ENCODE measurements at regions not wholly inside any gene's neighbourhood (a gene's known extent, or its start where the extent isn't known, plus 50 kb on each side); places are given as distances from the start of the nearest gene placed in this dataset.

GRCh38 chr22:49269928-49270327 is 557.7 kb downstream of the BRD1 start:
- no peak overlapping the region for H3K4ac ChIP-seq (ENCODE audit: low read depth, low read length)
- H2BK15ac ChIP-seq (ENCODE audit: low read depth, low read length) = no peak overlapping the region
- H3K23ac ChIP-seq (ENCODE audit: low read depth, low read length) = no peak overlapping the region
- H2BK5ac ChIP-seq (ENCODE audit: low read depth, low read length, poor library complexity, severe bottlenecking) = no peak overlapping the region
- 4% methylated on average over 4 of the region's 11 CpGs; no CpG with 5 or more reads in 1 of the 2 experiments for WGBS, 2 experiments (ENCODE audit: extremely low coverage in 2 of 2, insufficient read length in 1 of 2)
- no peaks in the 10 kb centered on the region for H3K36me3 ChIP-seq (ENCODE audit: control insufficient read depth, insufficient read depth, low read length)
- H3K4me1 ChIP-seq (ENCODE audit: control insufficient read depth, insufficient read depth, low read length) = no peaks in the 10 kb centered on the region
- H3K27ac ChIP-seq (ENCODE audit: insufficient read depth, low read length) = no peak overlapping the region
- H3K56ac ChIP-seq (ENCODE audit: extremely low read depth, insufficient read depth, low read length) = no peak overlapping the region
- no peak overlapping the region for H2AK5ac ChIP-seq (ENCODE audit: low read depth, low read length)
- H3K9me1 ChIP-seq (ENCODE audit: insufficient read depth, low read length) = no peaks in the 10 kb centered on the region
- H3K9me3 ChIP-seq (ENCODE audit: control insufficient read depth, insufficient read depth, low read length) = peaks cover 33% of the 10 kb centered on the region
- no peak overlapping the region for H4K8ac ChIP-seq (ENCODE audit: low read depth in 2 of 2, low read length in 2 of 2)
- no peak overlapping the region for H3K18ac ChIP-seq (ENCODE audit: low read depth, low read length)
- H2AK9ac ChIP-seq (replicated peaks; ENCODE audit: low read depth, low read length, poor library complexity) = no peak overlapping the region
- H2BK20ac ChIP-seq (ENCODE audit: low read depth, low read length) = no peak overlapping the region
- H3K79me1 ChIP-seq (ENCODE audit: low read depth in 1 of 2, low read length in 2 of 2) = no peaks in the 10 kb centered on the region
- DNase-seq (no peak), ATAC-seq (ENCODE audit: low read depth) (no peak)
- H2BK120ac ChIP-seq (ENCODE audit: low read depth, low read length) = no peak overlapping the region
- POLR2A ChIA-PET (ENCODE audit: unreplicated experiment) = no interaction called here
- BruUV-seq (replicated peaks) = no TSS peak
- in situ Hi-C loops (cut with MboI; ENCODE audit: low sequenced_read_pairs) (no loop called here), intact Hi-C loops (cut with micrococcal nuclease) (no loop called here), dilution Hi-C loops (cut with HindIII; ENCODE audit: low sequenced_read_pairs, unreplicated experiment) (no loop called here)
- H3K4me2 ChIP-seq (ENCODE audit: low read depth, low read length) = no peak overlapping the region
- H4K91ac ChIP-seq (ENCODE audit: insufficient read depth, low read depth, low read length) = no peak overlapping the region
- no peaks in the 10 kb centered on the region for H4K20me1 ChIP-seq (ENCODE audit: insufficient read depth, low read length)
- CTCF ChIA-PET = no interaction called here
- H3K9ac ChIP-seq (ENCODE audit: low read depth, low read length) = no peak overlapping the region
- H3K27me3 ChIP-seq (ENCODE audit: control insufficient read depth, insufficient read depth, low read length) = no peaks in the 10 kb centered on the region
- H4K5ac ChIP-seq (ENCODE audit: low read depth, low read length) = no peak overlapping the region
- no peak overlapping the region for H3K4me3 ChIP-seq (ENCODE audit: insufficient read depth, low read depth, low read length)
- H3K14ac ChIP-seq (replicated peaks; ENCODE audit: low read depth, low read length) = no peak overlapping the region
- H2AFZ ChIP-seq (replicated peaks; ENCODE audit: low read length, poor library complexity) = no peak overlapping the region
- TF ChIP-seq CEBPB (IDR thresholded peaks at IDR 0.05; ENCODE audit: low read depth, low read length) (no peak), USF2 (IDR thresholded peaks at IDR 0.05; ENCODE audit: low read depth, low read length) (no peak), SMC3 (IDR thresholded peaks at IDR 0.05; ENCODE audit: low read depth, low read length) (no peak), MXI1 (IDR thresholded peaks at IDR 0.05; ENCODE audit: borderline replicate concordance, low read depth, low read length) (no peak), RFX5 (IDR thresholded peaks at IDR 0.05; ENCODE audit: low read depth, low read length) (no peak), RCOR1 (IDR thresholded peaks at IDR 0.05; ENCODE audit: insufficient replicate concordance, low read length) (no peak), MAFK (IDR thresholded peaks at IDR 0.05; ENCODE audit: low read depth, low read length) (no peak), MAZ (IDR thresholded peaks at IDR 0.05; ENCODE audit: borderline replicate concordance, low read depth, low read length) (no peak), FOS (IDR thresholded peaks at IDR 0.05; ENCODE audit: low read depth, low read length) (no peak), RAD21 (IDR thresholded peaks at IDR 0.05; ENCODE audit: low read length) (no peak), CTCF (conservative IDR thresholded peaks at IDR 0.05; ENCODE audit: low read depth, low read length) (no peak), POLR2A (IDR thresholded peaks at IDR 0.05; ENCODE audit: low read depth, low read length) (no peak), ELK1 (IDR thresholded peaks at IDR 0.05; ENCODE audit: borderline replicate concordance, low read depth, low read length) (no peak), CHD1 (IDR thresholded peaks at IDR 0.05; ENCODE audit: low read depth, low read length) (no peak), NFE2L2 (IDR thresholded peaks at IDR 0.05; ENCODE audit: low read depth, low read length) (no peak), BHLHE40 (IDR thresholded peaks at IDR 0.05; ENCODE audit: low read depth, low read length) (no peak)

Data from IMR-90 (cell line).